ENCODE measurements at regions not wholly inside any gene's neighbourhood (a gene's known extent, or its start where the extent isn't known, plus 50 kb on each side); places are given as distances from the start of the nearest gene placed in this dataset.

- peak; percentile 3 for DNase-seq
These were observed 99.7 kb upstream of the VPREB1 start for GRCh38 chr22:22144858-22145257.

- no peak for DNase-seq
These were observed 101.1 kb upstream of the VPREB1 start for GRCh38 chr22:22143448-22143847.

- DNase-seq = no peak
These were observed 101.9 kb upstream of the VPREB1 start for GRCh38 chr22:22142661-22143060.

- no peak for DNase-seq
These were observed 102.6 kb upstream of the VPREB1 start for GRCh38 chr22:22141771-22142591.

- DNase-seq = no peak
These were observed 103.6 kb upstream of the VPREB1 start for GRCh38 chr22:22141031-22141430.

- DNase-seq = peak; percentile 7
These were observed 105.2 kb upstream of the VPREB1 start for GRCh38 chr22:22139364-22139763.

- no peak for DNase-seq
These were observed 105.7 kb upstream of the VPREB1 start for GRCh38 chr22:22138915-22139314.

GRCh38 chr22:22137891-22138290 is 106.7 kb upstream of the VPREB1 start:
- DNase-seq = no peak

- DNase-seq = no peak
These were observed 110.7 kb upstream of the VPREB1 start for GRCh38 chr22:22133910-22134309.

- DNase-seq = peak; percentile 12
These were observed 113.5 kb upstream of the VPREB1 start for GRCh38 chr22:22130953-22131608.

- DNase-seq = no peak
These were observed 115.2 kb upstream of the VPREB1 start for GRCh38 chr22:22129387-22129786.

- DNase-seq = no peak
These were observed 116.1 kb upstream of the VPREB1 start for GRCh38 chr22:22128440-22128839.

GRCh38 chr22:22127100-22127499 is 117.5 kb upstream of the VPREB1 start:
- DNase-seq = no peak

GRCh38 chr22:22125579-22126468 is 118.8 kb upstream of the VPREB1 start:
- DNase-seq = no peak

GRCh38 chr22:22125028-22125578 is 119.5 kb upstream of the VPREB1 start:
- no peak for DNase-seq

GRCh38 chr22:22124374-22124773 is 120.2 kb upstream of the VPREB1 start:
- no peak for DNase-seq

- DNase-seq = no peak
These were observed 120.7 kb upstream of the VPREB1 start for GRCh38 chr22:22123960-22124278.

GRCh38 chr22:22123118-22123959 is 121.2 kb upstream of the VPREB1 start:
- no peak for DNase-seq

GRCh38 chr22:22122348-22123117 is 122.1 kb upstream of the VPREB1 start:
- DNase-seq = no peak

- no peak for DNase-seq
These were observed 123.1 kb upstream of the VPREB1 start for GRCh38 chr22:22121445-22121844.

GRCh38 chr22:22120160-22120559 is 124.4 kb upstream of the VPREB1 start:
- no peak for DNase-seq

- no peak for DNase-seq
These were observed 125.6 kb upstream of the VPREB1 start for GRCh38 chr22:22118987-22119386.
